Fibroblast of pulmonary artery (primary cell): ENCODE measurements at regions not wholly inside any gene's neighbourhood (a gene's known extent, or its start where the extent isn't known, plus 50 kb on each side); places are given as distances from the start of the nearest gene placed in this dataset.
"Not testable (repeated sequence)": the region's sequence is repeated elsewhere in the genome, so short reads cannot be mapped to it uniquely, and the experiment has no call there.

Experiments
- DNase-seq: peaks from one replicate; pipeline ENCODE4 v3.0.0-alpha.2; 2010; ENCODE audit warnings: low read depth
- H3K4me3 ChIP-seq: replicated peaks from 2 replicates; pipeline ENCODE4 v1.5.1; 2011; ENCODE audit warnings: low read depth, mild to moderate bottlenecking, control low read depth, low read length, moderate library complexity
- CTCF ChIP-seq: IDR thresholded peaks from 2 replicates; pipeline ENCODE4 v1.5.1; 2011; ENCODE audit warnings: mild to moderate bottlenecking, control low read depth, low read length, inconsistent platforms; ENCODE audit errors: missing control alignments

- no peak for DNase-seq
- TF ChIP-seq CTCF: no peak
- no peak overlapping the region for H3K4me3 ChIP-seq
Measured at GRCh38 chr9:18314316-18314715, 159.6 kb upstream of the ADAMTSL1 start.

- TF ChIP-seq CTCF: no peak
- DNase-seq: no peak
- no peak overlapping the region for H3K4me3 ChIP-seq
Measured at GRCh38 chr9:18317896-18318295, 156.1 kb upstream of the ADAMTSL1 start.

DNA sequence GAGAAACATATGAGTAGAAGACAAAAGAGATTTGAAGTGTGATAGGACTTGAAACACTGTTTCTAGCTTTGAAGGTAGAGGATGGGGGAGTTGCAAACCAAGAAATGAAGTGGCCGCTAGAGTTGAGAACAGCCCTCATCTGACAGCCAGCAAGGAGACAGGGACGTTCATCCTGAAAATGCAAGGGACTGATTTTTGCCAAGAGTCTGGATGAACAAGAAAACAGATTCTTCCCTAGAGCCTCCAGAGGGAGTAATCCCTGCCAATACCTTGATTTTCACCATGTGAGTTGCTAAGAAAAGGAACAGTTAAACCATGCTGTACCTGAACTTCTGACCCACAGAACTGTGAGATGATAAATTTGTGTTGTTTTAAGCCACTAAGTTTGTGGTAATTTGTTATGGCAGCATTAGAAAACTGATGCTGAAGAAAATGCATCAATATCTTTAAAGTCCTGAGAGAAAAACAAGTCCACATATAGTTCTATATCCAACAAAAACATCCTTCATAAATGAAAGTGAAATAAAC, 154.0 kb upstream of the ADAMTSL1 start:
- H3K4me3 ChIP-seq: no peak overlapping the region
- peak; percentile 19 for TF ChIP-seq CTCF
- DNase-seq: peak; percentile 25

DNA sequence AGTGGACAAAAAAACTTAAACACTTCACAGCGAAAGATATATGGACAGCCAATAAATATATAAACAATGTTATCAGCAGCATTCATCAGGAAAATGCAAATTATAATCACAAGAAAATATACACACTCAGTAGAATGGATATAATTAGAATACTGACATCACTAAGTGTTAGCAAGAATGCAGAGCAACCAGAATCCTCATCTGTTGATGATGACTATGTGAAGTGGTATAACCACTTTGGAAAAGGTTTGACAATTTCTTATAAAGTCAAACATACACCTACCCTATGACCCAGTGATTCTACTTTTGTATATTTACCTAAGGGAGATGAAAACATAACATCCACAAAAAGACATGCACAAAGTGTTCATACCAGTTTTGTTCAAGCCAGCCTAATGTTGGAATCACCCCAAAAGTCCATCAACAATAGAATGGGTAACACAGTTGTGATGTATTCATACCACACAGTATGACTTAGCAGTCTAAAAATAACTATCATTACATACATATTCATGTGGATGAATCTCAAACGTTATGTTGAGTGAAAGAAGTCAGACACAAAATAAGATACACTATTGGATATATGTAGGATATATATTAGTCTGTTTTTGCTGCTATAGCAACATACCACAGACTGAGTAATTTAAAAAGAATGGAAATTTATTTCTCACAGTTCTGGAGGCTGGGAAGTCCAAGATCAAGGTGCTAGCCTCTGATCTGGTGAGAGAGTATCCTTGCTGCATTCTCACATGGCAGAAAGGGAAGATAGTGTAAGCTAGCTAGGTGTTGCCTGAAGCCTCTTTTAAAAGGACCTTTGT, 148.8 kb upstream of the ADAMTSL1 start:
- no peak for DNase-seq
- H3K4me3 ChIP-seq: no peak overlapping the region
- no peak for TF ChIP-seq CTCF

DNA sequence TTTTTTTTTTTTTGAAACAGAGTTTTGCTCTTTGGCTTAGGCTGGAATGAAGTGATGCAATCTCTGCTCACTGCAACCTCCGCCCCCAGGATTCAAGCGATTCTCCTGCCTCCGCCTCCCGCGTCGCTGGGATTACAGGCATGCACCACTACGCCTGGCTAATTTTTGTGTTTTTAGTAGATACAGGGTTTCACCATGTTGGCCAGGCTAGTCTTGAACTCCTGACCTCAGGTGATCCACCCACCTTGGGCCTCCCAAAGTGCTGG, 148.3 kb upstream of the ADAMTSL1 start:
- not testable (repeated sequence) for H3K4me3 ChIP-seq, DNase-seq

DNA sequence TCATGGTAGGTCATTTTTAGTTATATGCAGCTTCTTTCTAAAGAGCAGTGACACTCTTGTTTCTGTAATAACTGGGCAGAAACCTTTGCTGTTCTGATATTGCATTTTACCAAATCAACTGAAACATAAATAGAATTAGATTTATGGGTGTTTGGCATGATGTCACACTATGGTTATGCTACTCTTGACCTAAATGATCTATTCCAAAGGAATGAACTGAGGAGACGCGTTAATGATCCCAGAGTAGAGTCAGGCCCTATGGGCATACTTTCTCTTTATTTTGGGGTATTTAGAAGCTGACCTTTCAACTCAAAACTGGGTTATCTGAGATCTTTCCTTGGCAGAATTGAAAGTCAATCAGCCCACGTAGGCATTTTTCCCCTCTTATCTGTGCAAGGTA, 146.8 kb upstream of the ADAMTSL1 start:
- DNase-seq: no peak

More for the DNA sequence above, 146.8 kb upstream of the ADAMTSL1 start:
- no peak overlapping the region for H3K4me3 ChIP-seq
- TF ChIP-seq CTCF: no peak
